Mucosa of descending colon (tissue), 3 donors: ENCODE measurements at regions not wholly inside any gene's neighbourhood (a gene's known extent, or its start where the extent isn't known, plus 50 kb on each side); places are given as distances from the start of the nearest gene placed in this dataset.

Source experiments
- ATAC-seq: fragments of 200-7000 bp; cut with Tn5 transposase; one replicate; pipeline ENCODE4 v1.9.1; 2020; ENCODE audit warnings: mild to moderate bottlenecking, moderate library complexity
- DNase-seq, 3 donors: peaks; one replicate each; pipeline ENCODE4 v3.0.0-alpha.2; 2020
- H3K36me3 ChIP-seq: fragments of 200-600 bp; one replicate; pipeline ENCODE4 v1.8.0; 2021; ENCODE audit warnings: low read depth, mild to moderate bottlenecking
- H3K4me1 ChIP-seq: fragments of 200-600 bp; one replicate; pipeline ENCODE4 v1.8.0; 2021; ENCODE audit warnings: low read depth, mild to moderate bottlenecking
- H3K4me3 ChIP-seq: fragments of 200-600 bp; one replicate; pipeline ENCODE4 v1.8.0; 2021; ENCODE audit warnings: mild to moderate bottlenecking
- H3K9me3 ChIP-seq: fragments of 200-600 bp; one replicate; pipeline ENCODE4 v1.8.0; 2021; ENCODE audit warnings: mild to moderate bottlenecking
- CTCF ChIP-seq: fragments of 200-600 bp; IDR thresholded peaks from one replicate; pipeline ENCODE4 v1.8.0; 2022; ENCODE audit warnings: antibody characterized with exemption, mild to moderate bottlenecking
- intact Hi-C, 2 donors: fragments of 100-400 bp; cut with DNase I in 1 of 2; cut with micrococcal nuclease in 1 of 2; formaldehyde crosslinking; loops; one replicate each; pipeline versions ENCODE4 v1.11.0 to v1.11.1; 2022; cut with DNase I, micrococcal nuclease
- donor health status: DM: no; HTN: no; CAD: no; lungs with moderate emphysema.
- donor health status: DM: no; HTN: no; CAD: no.
- donor health status: DM: no; HTN: yes; CAD: no.

GRCh38 chr4:83846193-83846830, 310.4 kb downstream of the GPAT3 start:
- H3K4me1 ChIP-seq: no peaks in the 10 kb centered on the region
- H3K4me3 ChIP-seq: no peak overlapping the region
- no peak for TF ChIP-seq CTCF
- H3K36me3 ChIP-seq: no peaks in the 10 kb centered on the region
- no peak for ATAC-seq
- intact Hi-C loops: no loop called here
- DNase-seq: no peak
- H3K9me3 ChIP-seq: no peaks in the 10 kb centered on the region

- H3K4me1 ChIP-seq: no peaks in the 10 kb centered on the region
- intact Hi-C loops: no loop called here
- no peak overlapping the region for H3K4me3 ChIP-seq
- H3K36me3 ChIP-seq: no peaks in the 10 kb centered on the region
- ATAC-seq: no peak
- no peak for DNase-seq
- H3K9me3 ChIP-seq: no peaks in the 10 kb centered on the region
- TF ChIP-seq CTCF: no peak
These were observed 303.7 kb downstream of the GPAT3 start for GRCh38 chr4:83839615-83840014.

- DNase-seq (no peak), ATAC-seq (no peak)
- TF ChIP-seq CTCF: no peak
- H3K4me3 ChIP-seq: no peak overlapping the region
- H3K36me3 ChIP-seq: no peaks in the 10 kb centered on the region
- H3K9me3 ChIP-seq: no peaks in the 10 kb centered on the region
- intact Hi-C loops: no loop called here
- H3K4me1 ChIP-seq: no peaks in the 10 kb centered on the region
These were observed 301.9 kb downstream of the GPAT3 start for GRCh38 chr4:83837614-83838308.

- ATAC-seq (no peak), DNase-seq (no peak)
- Histone ChIP-seq H3K4me1 (no peaks in the 10 kb centered on the region), H3K4me3 (no peak overlapping the region), H3K36me3 (no peaks in the 10 kb centered on the region), H3K9me3 (no peaks in the 10 kb centered on the region)
- intact Hi-C loops: no loop called here
- TF ChIP-seq CTCF: no peak
These were observed 298.0 kb downstream of the GPAT3 start for GRCh38 chr4:83833920-83834319.

- no peak for TF ChIP-seq CTCF
- no peaks in the 10 kb centered on the region for H3K36me3 ChIP-seq
- no peak for ATAC-seq
- no peaks in the 10 kb centered on the region for H3K9me3 ChIP-seq
- intact Hi-C loops: no loop called here
- H3K4me1 ChIP-seq: no peaks in the 10 kb centered on the region
- no peak for DNase-seq
- no peak overlapping the region for H3K4me3 ChIP-seq
These were observed 296.4 kb downstream of the GPAT3 start for GRCh38 chr4:83832110-83832825.
